GM12891 (cell line): ENCODE measurements at regions not wholly inside any gene's neighbourhood (a gene's known extent, or its start where the extent isn't known, plus 50 kb on each side); places are given as distances from the start of the nearest gene placed in this dataset.
"Not testable (repeated sequence)": the region's sequence is repeated elsewhere in the genome, so short reads cannot be mapped to it uniquely, and the experiment has no call there.

Experiments
- PAX5 ChIP-seq: IDR thresholded peaks from 2 replicates; pipeline ENCODE4 v1.6.1; 2011; ENCODE audit warnings: low read length, moderate library complexity, mild to moderate bottlenecking; ENCODE audit not compliant: insufficient read depth, severe bottlenecking
- POLR2A ChIP-seq: IDR thresholded peaks from 2 replicates; pipeline ENCODE4 v1.6.1; 2011; ENCODE audit warnings: low read depth, low read length, control low read depth
- POLR2AphosphoS5 ChIP-seq: IDR thresholded peaks from 2 replicates; pipeline ENCODE4 v1.6.1; 2011; ENCODE audit warnings: low read depth, low read length, control low read depth
- TAF1 ChIP-seq: IDR thresholded peaks from 2 replicates; pipeline ENCODE4 v1.6.1; 2011; ENCODE audit warnings: low read depth, low read length, control low read depth

GRCh38 chr16:52908057-52908456, 144.6 kb downstream of the CHD9NB start:
- not testable (repeated sequence) for TF ChIP-seq POLR2A, POLR2AphosphoS5, TAF1, PAX5
